PC-3 (cell line): ENCODE measurements at regions not wholly inside any gene's neighbourhood (a gene's known extent, or its start where the extent isn't known, plus 50 kb on each side); places are given as distances from the start of the nearest gene placed in this dataset.

Experiments
- EZH2 ChIP-seq: fragments of 300-600 bp; sonication (generic); IDR thresholded peaks from one replicate; pipeline ENCODE4 v1.6.1; 2017; ENCODE audit warnings: antibody characterized with exemption, mild to moderate bottlenecking, low read length; ENCODE audit not compliant: unreplicated experiment
- EZH2phosphoT487 ChIP-seq: fragments of 300-600 bp; sonication (generic); IDR thresholded peaks from 2 replicates; pipeline ENCODE4 v1.6.1; 2018; ENCODE audit warnings: mild to moderate bottlenecking, antibody characterized with exemption, low read length, borderline replicate concordance
- TF ChIP-seq, protein P1 (sequence below): fragments of 300-600 bp; sonication (generic); conservative IDR thresholded peaks from 2 replicates; pipeline ENCODE4 v1.5.1; 2017; ENCODE audit warnings: antibody characterized with exemption, low read depth, mild to moderate bottlenecking, low read length

DNA sequence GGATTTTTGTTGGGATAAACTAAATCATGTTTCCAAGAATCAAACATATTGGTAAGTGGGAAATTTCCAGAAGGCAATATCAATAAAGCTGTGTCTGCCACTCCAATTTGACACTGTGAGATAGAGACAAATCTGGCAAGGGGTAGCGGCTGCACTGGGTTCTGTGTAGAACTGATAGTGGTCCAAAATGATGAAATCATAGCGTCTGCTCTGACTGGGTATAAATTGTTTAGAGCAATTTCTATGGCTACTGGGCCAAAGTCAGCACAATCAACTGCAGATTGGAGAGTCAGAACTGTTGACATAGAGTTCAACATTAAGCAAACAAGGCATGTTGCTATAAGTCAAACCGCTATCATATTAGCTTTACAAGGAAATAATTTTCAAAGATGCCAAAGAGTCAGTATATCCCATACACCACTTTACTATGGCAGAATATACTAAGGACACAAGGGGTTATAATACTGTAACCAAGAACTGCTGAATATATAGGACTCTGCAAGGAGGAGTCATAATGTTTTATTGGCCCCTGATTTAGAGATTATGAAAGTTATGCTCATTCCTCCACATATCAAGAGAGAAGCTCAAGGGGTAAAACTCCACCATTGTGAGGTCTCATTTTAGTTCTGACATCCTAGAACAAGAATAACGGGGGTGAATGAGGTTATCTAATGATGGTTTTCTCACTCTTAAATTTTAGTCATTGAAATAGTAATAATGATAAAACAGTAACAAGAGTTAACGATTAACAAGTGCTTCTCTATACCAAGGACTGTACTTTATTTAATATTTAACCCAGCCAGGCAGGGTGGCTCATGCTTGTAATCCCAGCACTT is 309.7 kb upstream of the GADL1 start:
- TF ChIP-seq, protein P1, sequence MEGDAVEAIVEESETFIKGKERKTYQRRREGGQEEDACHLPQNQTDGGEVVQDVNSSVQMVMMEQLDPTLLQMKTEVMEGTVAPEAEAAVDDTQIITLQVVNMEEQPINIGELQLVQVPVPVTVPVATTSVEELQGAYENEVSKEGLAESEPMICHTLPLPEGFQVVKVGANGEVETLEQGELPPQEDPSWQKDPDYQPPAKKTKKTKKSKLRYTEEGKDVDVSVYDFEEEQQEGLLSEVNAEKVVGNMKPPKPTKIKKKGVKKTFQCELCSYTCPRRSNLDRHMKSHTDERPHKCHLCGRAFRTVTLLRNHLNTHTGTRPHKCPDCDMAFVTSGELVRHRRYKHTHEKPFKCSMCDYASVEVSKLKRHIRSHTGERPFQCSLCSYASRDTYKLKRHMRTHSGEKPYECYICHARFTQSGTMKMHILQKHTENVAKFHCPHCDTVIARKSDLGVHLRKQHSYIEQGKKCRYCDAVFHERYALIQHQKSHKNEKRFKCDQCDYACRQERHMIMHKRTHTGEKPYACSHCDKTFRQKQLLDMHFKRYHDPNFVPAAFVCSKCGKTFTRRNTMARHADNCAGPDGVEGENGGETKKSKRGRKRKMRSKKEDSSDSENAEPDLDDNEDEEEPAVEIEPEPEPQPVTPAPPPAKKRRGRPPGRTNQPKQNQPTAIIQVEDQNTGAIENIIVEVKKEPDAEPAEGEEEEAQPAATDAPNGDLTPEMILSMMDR: no peak
- TF ChIP-seq EZH2phosphoT487 (no peak), EZH2 (no peak)
